GM21737 (cell line): ENCODE measurements at regions not wholly inside any gene's neighbourhood (a gene's known extent, or its start where the extent isn't known, plus 50 kb on each side); places are given as distances from the start of the nearest gene placed in this dataset.

ENCODE experiments used
- ATAC-seq: cut with Tn5 transposase; IDR thresholded peaks from one replicate; pipeline ENCODE4 v1.9.1; 2021; ENCODE audit warnings: mild to moderate bottlenecking, moderate library complexity; ENCODE audit not compliant: unreplicated experiment

GRCh38 chr4:157574606-157575005, 354.1 kb downstream of the GRIA2 start:
- no peak for ATAC-seq

GRCh38 chr4:157572951-157573350, 352.4 kb downstream of the GRIA2 start:
- no peak for ATAC-seq

GRCh38 chr4:157572284-157572683, 351.8 kb downstream of the GRIA2 start:
- ATAC-seq: no peak

- no peak for ATAC-seq
Observed at GRCh38 chr4:157564771-157565170, 344.2 kb downstream of the GRIA2 start.

- ATAC-seq: no peak
Observed at GRCh38 chr4:157564218-157564617, 343.7 kb downstream of the GRIA2 start.

GRCh38 chr4:157558016-157558415, 337.5 kb downstream of the GRIA2 start:
- no peak for ATAC-seq

GRCh38 chr4:157550028-157550427, 329.5 kb downstream of the GRIA2 start:
- ATAC-seq: no peak

GRCh38 chr4:157527954-157528353, 307.4 kb downstream of the GRIA2 start:
- no peak for ATAC-seq

- ATAC-seq: no peak
Observed at GRCh38 chr4:157521906-157522305, 301.4 kb downstream of the GRIA2 start.

GRCh38 chr4:157514711-157515110, 294.2 kb downstream of the GRIA2 start:
- ATAC-seq: no peak

GRCh38 chr4:157509341-157509740, 288.8 kb downstream of the GRIA2 start:
- no peak for ATAC-seq

GRCh38 chr4:157502656-157503055, 282.1 kb downstream of the GRIA2 start:
- no peak for ATAC-seq

GRCh38 chr4:157459785-157460184, 239.3 kb downstream of the GRIA2 start:
- no peak for ATAC-seq

GRCh38 chr4:157447195-157447594, 226.7 kb downstream of the GRIA2 start:
- no peak for ATAC-seq

- ATAC-seq: no peak
Observed at GRCh38 chr4:157444014-157444413, 223.5 kb downstream of the GRIA2 start.

- ATAC-seq: no peak
Observed at GRCh38 chr4:157443537-157443936, 223.0 kb downstream of the GRIA2 start.

GRCh38 chr4:157425897-157426296, 205.4 kb downstream of the GRIA2 start:
- ATAC-seq: no peak

GRCh38 chr4:157423526-157424020, 203.0 kb downstream of the GRIA2 start:
- no peak for ATAC-seq

GRCh38 chr4:157421365-157421764, 200.8 kb downstream of the GRIA2 start:
- ATAC-seq: no peak
